ENCODE measurements at regions not wholly inside any gene's neighbourhood (a gene's known extent, or its start where the extent isn't known, plus 50 kb on each side); places are given as distances from the start of the nearest gene placed in this dataset.

DNA sequence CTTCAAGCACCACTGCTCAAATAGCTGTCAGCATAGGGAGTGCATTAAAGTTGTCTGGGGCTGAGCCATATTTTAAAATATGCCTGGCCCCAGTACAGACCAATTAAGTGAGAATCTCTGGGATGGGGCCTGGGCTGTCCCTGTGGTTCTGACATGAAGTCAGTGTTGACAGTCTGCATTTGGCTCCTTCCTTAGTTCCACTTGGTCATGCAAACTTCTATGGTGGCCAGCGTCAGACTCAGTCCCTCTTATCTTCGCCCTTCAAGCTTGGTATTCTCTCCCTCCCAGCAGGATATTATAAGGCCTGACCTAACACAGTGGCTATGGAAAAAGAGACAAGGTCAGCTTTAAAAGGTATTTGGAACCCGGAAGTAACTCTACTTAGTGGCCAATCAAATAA is 177.2 kb downstream of the PMP22 start:
- TF ChIP-seq, protein P1, sequence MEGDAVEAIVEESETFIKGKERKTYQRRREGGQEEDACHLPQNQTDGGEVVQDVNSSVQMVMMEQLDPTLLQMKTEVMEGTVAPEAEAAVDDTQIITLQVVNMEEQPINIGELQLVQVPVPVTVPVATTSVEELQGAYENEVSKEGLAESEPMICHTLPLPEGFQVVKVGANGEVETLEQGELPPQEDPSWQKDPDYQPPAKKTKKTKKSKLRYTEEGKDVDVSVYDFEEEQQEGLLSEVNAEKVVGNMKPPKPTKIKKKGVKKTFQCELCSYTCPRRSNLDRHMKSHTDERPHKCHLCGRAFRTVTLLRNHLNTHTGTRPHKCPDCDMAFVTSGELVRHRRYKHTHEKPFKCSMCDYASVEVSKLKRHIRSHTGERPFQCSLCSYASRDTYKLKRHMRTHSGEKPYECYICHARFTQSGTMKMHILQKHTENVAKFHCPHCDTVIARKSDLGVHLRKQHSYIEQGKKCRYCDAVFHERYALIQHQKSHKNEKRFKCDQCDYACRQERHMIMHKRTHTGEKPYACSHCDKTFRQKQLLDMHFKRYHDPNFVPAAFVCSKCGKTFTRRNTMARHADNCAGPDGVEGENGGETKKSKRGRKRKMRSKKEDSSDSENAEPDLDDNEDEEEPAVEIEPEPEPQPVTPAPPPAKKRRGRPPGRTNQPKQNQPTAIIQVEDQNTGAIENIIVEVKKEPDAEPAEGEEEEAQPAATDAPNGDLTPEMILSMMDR (IDR thresholded peaks at IDR 0.05), result no peak
- TF ChIP-seq EZH2 (IDR thresholded peaks at IDR 0.05), result no peak
